ENCODE measurements at regions not wholly inside any gene's neighbourhood (a gene's known extent, or its start where the extent isn't known, plus 50 kb on each side); places are given as distances from the start of the nearest gene placed in this dataset.

GRCh38 chr1:208684192-208684591 lies 440.0 kb upstream of the PLXNA2 start:
- TF ChIP-seq ZBTB17 (tag by site-specific recombination; IDR thresholded peaks at IDR 0.05) (no peak), ZNF629 (tag by site-specific recombination; IDR thresholded peaks at IDR 0.05) (no peak), ZNF121 (tag by site-specific recombination; IDR thresholded peaks at IDR 0.05) (no peak), ZNF76 (tag by site-specific recombination; IDR thresholded peaks at IDR 0.05; ENCODE audit: borderline replicate concordance, low read depth) (no peak), ZNF488 (tag by site-specific recombination; IDR thresholded peaks at IDR 0.05) (no peak), ZNF274 (IDR thresholded peaks at IDR 0.05; ENCODE audit: low read length) (no peak), ZNF274 (tag by site-specific recombination; IDR thresholded peaks at IDR 0.05; ENCODE audit: borderline replicate concordance) (no peak), SP2 (tag by site-specific recombination; IDR thresholded peaks at IDR 0.05) (no peak), SP3 (tag by site-specific recombination; IDR thresholded peaks at IDR 0.05) (no peak), ZNF837 (tag by site-specific recombination; IDR thresholded peaks at IDR 0.05) (no peak)
- TF ChIP-seq, protein P1, sequence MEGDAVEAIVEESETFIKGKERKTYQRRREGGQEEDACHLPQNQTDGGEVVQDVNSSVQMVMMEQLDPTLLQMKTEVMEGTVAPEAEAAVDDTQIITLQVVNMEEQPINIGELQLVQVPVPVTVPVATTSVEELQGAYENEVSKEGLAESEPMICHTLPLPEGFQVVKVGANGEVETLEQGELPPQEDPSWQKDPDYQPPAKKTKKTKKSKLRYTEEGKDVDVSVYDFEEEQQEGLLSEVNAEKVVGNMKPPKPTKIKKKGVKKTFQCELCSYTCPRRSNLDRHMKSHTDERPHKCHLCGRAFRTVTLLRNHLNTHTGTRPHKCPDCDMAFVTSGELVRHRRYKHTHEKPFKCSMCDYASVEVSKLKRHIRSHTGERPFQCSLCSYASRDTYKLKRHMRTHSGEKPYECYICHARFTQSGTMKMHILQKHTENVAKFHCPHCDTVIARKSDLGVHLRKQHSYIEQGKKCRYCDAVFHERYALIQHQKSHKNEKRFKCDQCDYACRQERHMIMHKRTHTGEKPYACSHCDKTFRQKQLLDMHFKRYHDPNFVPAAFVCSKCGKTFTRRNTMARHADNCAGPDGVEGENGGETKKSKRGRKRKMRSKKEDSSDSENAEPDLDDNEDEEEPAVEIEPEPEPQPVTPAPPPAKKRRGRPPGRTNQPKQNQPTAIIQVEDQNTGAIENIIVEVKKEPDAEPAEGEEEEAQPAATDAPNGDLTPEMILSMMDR (tag by site-specific recombination; IDR thresholded peaks at IDR 0.05): no peak
- TF ChIP-seq, protein P2, sequence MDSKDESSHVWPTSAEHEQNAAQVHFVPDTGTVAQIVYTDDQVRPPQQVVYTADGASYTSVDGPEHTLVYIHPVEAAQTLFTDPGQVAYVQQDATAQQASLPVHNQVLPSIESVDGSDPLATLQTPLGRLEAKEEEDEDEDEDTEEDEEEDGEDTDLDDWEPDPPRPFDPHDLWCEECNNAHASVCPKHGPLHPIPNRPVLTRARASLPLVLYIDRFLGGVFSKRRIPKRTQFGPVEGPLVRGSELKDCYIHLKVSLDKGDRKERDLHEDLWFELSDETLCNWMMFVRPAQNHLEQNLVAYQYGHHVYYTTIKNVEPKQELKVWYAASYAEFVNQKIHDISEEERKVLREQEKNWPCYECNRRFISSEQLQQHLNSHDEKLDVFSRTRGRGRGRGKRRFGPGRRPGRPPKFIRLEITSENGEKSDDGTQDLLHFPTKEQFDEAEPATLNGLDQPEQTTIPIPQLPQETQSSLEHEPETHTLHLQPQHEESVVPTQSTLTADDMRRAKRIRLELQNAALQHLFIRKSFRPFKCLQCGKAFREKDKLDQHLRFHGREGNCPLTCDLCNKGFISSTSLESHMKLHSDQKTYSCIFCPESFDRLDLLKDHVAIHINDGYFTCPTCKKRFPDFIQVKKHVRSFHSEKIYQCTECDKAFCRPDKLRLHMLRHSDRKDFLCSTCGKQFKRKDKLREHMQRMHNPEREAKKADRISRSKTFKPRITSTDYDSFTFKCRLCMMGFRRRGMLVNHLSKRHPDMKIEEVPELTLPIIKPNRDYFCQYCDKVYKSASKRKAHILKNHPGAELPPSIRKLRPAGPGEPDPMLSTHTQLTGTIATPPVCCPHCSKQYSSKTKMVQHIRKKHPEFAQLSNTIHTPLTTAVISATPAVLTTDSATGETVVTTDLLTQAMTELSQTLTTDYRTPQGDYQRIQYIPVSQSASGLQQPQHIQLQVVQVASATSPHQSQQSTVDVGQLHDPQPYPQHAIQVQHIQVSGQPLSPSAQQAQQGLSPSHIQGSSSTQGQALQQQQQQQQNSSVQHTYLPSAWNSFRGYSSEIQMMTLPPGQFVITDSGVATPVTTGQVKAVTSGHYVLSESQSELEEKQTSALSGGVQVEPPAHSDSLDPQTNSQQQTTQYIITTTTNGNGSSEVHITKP (tag by site-specific recombination; IDR thresholded peaks at IDR 0.05): no peak
- TF ChIP-seq, protein P3, sequence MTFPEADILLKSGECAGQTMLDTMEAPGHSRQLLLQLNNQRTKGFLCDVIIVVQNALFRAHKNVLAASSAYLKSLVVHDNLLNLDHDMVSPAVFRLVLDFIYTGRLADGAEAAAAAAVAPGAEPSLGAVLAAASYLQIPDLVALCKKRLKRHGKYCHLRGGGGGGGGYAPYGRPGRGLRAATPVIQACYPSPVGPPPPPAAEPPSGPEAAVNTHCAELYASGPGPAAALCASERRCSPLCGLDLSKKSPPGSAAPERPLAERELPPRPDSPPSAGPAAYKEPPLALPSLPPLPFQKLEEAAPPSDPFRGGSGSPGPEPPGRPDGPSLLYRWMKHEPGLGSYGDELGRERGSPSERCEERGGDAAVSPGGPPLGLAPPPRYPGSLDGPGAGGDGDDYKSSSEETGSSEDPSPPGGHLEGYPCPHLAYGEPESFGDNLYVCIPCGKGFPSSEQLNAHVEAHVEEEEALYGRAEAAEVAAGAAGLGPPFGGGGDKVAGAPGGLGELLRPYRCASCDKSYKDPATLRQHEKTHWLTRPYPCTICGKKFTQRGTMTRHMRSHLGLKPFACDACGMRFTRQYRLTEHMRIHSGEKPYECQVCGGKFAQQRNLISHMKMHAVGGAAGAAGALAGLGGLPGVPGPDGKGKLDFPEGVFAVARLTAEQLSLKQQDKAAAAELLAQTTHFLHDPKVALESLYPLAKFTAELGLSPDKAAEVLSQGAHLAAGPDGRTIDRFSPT (tag by site-specific recombination; IDR thresholded peaks at IDR 0.05): no peak
